ENCODE measurements at regions not wholly inside any gene's neighbourhood (a gene's known extent, or its start where the extent isn't known, plus 50 kb on each side); places are given as distances from the start of the nearest gene placed in this dataset.

DNA sequence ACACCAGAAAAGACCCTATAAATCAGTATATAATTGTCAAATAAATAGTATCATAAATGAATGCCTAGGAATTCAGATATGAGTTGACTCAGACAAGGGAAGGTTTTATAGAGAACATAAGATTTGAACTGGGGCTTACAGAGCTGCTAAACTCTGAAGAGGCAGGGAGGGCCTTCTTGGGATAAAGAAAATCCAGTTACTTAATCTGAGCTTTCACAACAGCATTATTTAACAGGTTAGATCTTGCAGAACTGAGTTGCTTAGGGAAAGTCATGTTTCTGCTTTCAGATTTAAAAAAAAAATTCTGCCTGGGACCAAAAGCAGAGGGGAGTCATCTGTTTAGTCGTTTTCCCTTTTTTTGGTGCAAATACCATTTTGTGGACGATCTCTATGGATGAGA, 594.8 kb upstream of the FZD8 start:
- TF ChIP-seq, protein P1, sequence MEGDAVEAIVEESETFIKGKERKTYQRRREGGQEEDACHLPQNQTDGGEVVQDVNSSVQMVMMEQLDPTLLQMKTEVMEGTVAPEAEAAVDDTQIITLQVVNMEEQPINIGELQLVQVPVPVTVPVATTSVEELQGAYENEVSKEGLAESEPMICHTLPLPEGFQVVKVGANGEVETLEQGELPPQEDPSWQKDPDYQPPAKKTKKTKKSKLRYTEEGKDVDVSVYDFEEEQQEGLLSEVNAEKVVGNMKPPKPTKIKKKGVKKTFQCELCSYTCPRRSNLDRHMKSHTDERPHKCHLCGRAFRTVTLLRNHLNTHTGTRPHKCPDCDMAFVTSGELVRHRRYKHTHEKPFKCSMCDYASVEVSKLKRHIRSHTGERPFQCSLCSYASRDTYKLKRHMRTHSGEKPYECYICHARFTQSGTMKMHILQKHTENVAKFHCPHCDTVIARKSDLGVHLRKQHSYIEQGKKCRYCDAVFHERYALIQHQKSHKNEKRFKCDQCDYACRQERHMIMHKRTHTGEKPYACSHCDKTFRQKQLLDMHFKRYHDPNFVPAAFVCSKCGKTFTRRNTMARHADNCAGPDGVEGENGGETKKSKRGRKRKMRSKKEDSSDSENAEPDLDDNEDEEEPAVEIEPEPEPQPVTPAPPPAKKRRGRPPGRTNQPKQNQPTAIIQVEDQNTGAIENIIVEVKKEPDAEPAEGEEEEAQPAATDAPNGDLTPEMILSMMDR (IDR thresholded peaks at IDR 0.05) = no peak
- TF ChIP-seq POLR2A (IDR thresholded peaks at IDR 0.05) = no peak
